ENCODE measurements at regions not wholly inside any gene's neighbourhood (a gene's known extent, or its start where the extent isn't known, plus 50 kb on each side); places are given as distances from the start of the nearest gene placed in this dataset.

DNA sequence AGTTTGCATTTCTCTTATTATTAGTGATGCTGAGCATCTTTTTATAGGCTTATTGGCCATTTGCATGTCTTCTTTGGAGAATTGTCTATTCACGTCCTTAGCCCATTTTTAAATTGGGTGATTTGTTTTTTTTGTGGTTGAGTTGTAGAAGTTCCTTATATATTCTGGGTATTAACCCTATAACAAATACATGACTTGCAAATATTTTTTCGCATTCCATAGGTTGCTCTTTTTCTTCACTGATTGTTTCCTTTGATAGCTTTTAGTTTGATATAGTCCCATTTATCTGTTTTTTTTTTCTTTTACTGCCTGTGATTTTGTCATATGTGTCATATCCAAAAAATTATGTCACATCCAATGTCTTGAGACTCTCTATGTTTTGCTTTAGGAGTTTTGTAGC lies 243.6 kb downstream of the GPD2 start:
- intact Hi-C loops (cut with micrococcal nuclease; ENCODE audit: unreplicated experiment) (no loop called here), in situ Hi-C loops (cut with HindIII; ENCODE audit: low pct_unique_long_range_greater_than_20kb, low sequenced_read_pairs) (no loop called here)
- no peak for ATAC-seq

DNA sequence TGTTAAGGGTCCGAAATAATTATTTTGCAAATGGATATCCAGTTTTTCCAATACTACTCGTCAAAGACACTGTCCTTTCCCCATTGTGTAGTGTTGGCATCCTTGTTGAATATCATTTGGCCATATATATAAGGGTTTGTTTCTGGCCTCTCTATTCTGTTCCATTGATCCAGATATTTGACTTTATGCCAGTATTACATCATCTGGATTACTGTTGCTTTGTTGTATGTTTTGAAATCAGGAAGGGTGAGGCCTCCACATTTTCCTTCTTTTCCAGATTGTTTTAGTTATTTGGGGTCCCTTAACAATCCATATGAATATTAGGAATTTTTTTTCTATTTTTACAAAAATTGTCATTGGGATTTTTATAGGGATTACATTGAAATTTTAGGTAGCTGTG lies 244.1 kb downstream of the GPD2 start:
- Histone ChIP-seq H3K27ac (ENCODE audit: low read length) (no peak overlapping the region), H3K4me1 (ENCODE audit: control insufficient read depth, insufficient read depth, low read length) (no peaks in the 10 kb centered on the region), H3K4me3 (ENCODE audit: low read depth in 2 of 2, low read length in 2 of 2) (no peak overlapping the region), H3K9me3 (ENCODE audit: control insufficient read depth, insufficient read depth, low read depth, low read length) (no peaks in the 10 kb centered on the region), H3K36me3 (ENCODE audit: control insufficient read depth, insufficient read depth, low read length) (no peaks in the 10 kb centered on the region), H3K27me3 (ENCODE audit: control insufficient read depth, insufficient read depth, low read length) (no peaks in the 10 kb centered on the region)
- intact Hi-C loops (cut with micrococcal nuclease; ENCODE audit: unreplicated experiment) = no loop called here
- ATAC-seq (no peak), DNase-seq (ENCODE audit: low read depth, low spot score) (no peak)
- ChIA-PET CTCF (no interaction called here), POLR2A (no interaction called here)
- TF ChIP-seq TCF7L2 (IDR thresholded peaks at IDR 0.05; ENCODE audit: low read depth, low read length) = no peak
- TF ChIP-seq SIN3A (IDR thresholded peaks at IDR 0.05; ENCODE audit: borderline replicate concordance, insufficient read depth, low read depth, low read length) = no peak
- no peak for TF ChIP-seq POLR2AphosphoS5 (IDR thresholded peaks at IDR 0.05; ENCODE audit: low read depth, low read length)
- TF ChIP-seq, protein P1, sequence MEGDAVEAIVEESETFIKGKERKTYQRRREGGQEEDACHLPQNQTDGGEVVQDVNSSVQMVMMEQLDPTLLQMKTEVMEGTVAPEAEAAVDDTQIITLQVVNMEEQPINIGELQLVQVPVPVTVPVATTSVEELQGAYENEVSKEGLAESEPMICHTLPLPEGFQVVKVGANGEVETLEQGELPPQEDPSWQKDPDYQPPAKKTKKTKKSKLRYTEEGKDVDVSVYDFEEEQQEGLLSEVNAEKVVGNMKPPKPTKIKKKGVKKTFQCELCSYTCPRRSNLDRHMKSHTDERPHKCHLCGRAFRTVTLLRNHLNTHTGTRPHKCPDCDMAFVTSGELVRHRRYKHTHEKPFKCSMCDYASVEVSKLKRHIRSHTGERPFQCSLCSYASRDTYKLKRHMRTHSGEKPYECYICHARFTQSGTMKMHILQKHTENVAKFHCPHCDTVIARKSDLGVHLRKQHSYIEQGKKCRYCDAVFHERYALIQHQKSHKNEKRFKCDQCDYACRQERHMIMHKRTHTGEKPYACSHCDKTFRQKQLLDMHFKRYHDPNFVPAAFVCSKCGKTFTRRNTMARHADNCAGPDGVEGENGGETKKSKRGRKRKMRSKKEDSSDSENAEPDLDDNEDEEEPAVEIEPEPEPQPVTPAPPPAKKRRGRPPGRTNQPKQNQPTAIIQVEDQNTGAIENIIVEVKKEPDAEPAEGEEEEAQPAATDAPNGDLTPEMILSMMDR (IDR thresholded peaks at IDR 0.05) = no peak
- TF ChIP-seq, protein P2, sequence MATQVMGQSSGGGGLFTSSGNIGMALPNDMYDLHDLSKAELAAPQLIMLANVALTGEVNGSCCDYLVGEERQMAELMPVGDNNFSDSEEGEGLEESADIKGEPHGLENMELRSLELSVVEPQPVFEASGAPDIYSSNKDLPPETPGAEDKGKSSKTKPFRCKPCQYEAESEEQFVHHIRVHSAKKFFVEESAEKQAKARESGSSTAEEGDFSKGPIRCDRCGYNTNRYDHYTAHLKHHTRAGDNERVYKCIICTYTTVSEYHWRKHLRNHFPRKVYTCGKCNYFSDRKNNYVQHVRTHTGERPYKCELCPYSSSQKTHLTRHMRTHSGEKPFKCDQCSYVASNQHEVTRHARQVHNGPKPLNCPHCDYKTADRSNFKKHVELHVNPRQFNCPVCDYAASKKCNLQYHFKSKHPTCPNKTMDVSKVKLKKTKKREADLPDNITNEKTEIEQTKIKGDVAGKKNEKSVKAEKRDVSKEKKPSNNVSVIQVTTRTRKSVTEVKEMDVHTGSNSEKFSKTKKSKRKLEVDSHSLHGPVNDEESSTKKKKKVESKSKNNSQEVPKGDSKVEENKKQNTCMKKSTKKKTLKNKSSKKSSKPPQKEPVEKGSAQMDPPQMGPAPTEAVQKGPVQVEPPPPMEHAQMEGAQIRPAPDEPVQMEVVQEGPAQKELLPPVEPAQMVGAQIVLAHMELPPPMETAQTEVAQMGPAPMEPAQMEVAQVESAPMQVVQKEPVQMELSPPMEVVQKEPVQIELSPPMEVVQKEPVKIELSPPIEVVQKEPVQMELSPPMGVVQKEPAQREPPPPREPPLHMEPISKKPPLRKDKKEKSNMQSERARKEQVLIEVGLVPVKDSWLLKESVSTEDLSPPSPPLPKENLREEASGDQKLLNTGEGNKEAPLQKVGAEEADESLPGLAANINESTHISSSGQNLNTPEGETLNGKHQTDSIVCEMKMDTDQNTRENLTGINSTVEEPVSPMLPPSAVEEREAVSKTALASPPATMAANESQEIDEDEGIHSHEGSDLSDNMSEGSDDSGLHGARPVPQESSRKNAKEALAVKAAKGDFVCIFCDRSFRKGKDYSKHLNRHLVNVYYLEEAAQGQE (IDR thresholded peaks at IDR 0.05; ENCODE audit: insufficient read depth in 1 of 2, low read depth in 2 of 2, low read length in 1 of 2) = no peak
- in situ Hi-C loops (cut with HindIII; ENCODE audit: low pct_unique_long_range_greater_than_20kb, low sequenced_read_pairs) = no loop called here
- BruUV-seq (replicated peaks) = no TSS peak

More for the DNA sequence above, 243.6 kb downstream of the GPD2 start:
- Histone ChIP-seq H3K9me3 (ENCODE audit: control insufficient read depth, insufficient read depth, low read depth, low read length) (no peaks in the 10 kb centered on the region), H3K27ac (ENCODE audit: low read length) (no peak overlapping the region), H3K27me3 (ENCODE audit: control insufficient read depth, insufficient read depth, low read length) (no peaks in the 10 kb centered on the region), H3K36me3 (ENCODE audit: control insufficient read depth, insufficient read depth, low read length) (no peaks in the 10 kb centered on the region), H3K4me1 (ENCODE audit: control insufficient read depth, insufficient read depth, low read length) (no peaks in the 10 kb centered on the region), H3K4me3 (ENCODE audit: low read depth in 2 of 2, low read length in 2 of 2) (no peak overlapping the region)
- no peak for DNase-seq (ENCODE audit: low read depth, low spot score)
- BruUV-seq (replicated peaks) = no TSS peak
- TF ChIP-seq, protein P2 (IDR thresholded peaks at IDR 0.05; ENCODE audit: insufficient read depth in 1 of 2, low read depth in 2 of 2, low read length in 1 of 2) = no peak
- TF ChIP-seq, protein P1 (IDR thresholded peaks at IDR 0.05) = no peak
- TF ChIP-seq POLR2AphosphoS5 (IDR thresholded peaks at IDR 0.05; ENCODE audit: low read depth, low read length) = no peak
- CTCF ChIA-PET = no interaction called here
- POLR2A ChIA-PET = no interaction called here
